Right ventricle myocardium inferior (tissue), 1 donor: ENCODE measurements at regions not wholly inside any gene's neighbourhood (a gene's known extent, or its start where the extent isn't known, plus 50 kb on each side); places are given as distances from the start of the nearest gene placed in this dataset.

Experiments used
- ATAC-seq: fragments of 200-7000 bp; cut with Tn5 transposase; one replicate; pipeline ENCODE4 v1.9.1; 2020; ENCODE audit warnings: mild to moderate bottlenecking, moderate library complexity
- DNase-seq: peaks from one replicate; pipeline ENCODE4 v3.0.0; 2021; ENCODE audit errors: missing footprints
- intact Hi-C: fragments of 100-400 bp; cut with DNase I; formaldehyde crosslinking; loops from one replicate; pipeline ENCODE4 v1.11.0; 2022
- donor health status: DM: no; HTN: yes; CAD: no; lungs with severe emphysema.

GRCh38 chr9:81871695-81872094 is 56.5 kb upstream of the SPATA31D4 start:
- no peak for ATAC-seq
- intact Hi-C loops: no loop called here
- no peak for DNase-seq

GRCh38 chr9:81874250-81874649 is 54.0 kb upstream of the SPATA31D4 start:
- no peak for ATAC-seq
- no peak for DNase-seq
- intact Hi-C loops: no loop called here

GRCh38 chr9:81874931-81875330 is 53.3 kb upstream of the SPATA31D4 start:
- no peak for ATAC-seq
- no peak for DNase-seq
- intact Hi-C loops: no loop called here

- no peak for ATAC-seq
- DNase-seq: no peak
- intact Hi-C loops: no loop called here
Measured at GRCh38 chr9:81877047-81877446, 51.2 kb upstream of the SPATA31D4 start.
